ENCODE measurements at regions not wholly inside any gene's neighbourhood (a gene's known extent, or its start where the extent isn't known, plus 50 kb on each side); places are given as distances from the start of the nearest gene placed in this dataset.
A peak's percentile ranks its signal among the peaks of the same experiment; 100 is the strongest.
"Not testable (repeated sequence)": the region's sequence is repeated elsewhere in the genome, so short reads cannot be mapped to it uniquely, and the experiment has no call there.

DNA sequence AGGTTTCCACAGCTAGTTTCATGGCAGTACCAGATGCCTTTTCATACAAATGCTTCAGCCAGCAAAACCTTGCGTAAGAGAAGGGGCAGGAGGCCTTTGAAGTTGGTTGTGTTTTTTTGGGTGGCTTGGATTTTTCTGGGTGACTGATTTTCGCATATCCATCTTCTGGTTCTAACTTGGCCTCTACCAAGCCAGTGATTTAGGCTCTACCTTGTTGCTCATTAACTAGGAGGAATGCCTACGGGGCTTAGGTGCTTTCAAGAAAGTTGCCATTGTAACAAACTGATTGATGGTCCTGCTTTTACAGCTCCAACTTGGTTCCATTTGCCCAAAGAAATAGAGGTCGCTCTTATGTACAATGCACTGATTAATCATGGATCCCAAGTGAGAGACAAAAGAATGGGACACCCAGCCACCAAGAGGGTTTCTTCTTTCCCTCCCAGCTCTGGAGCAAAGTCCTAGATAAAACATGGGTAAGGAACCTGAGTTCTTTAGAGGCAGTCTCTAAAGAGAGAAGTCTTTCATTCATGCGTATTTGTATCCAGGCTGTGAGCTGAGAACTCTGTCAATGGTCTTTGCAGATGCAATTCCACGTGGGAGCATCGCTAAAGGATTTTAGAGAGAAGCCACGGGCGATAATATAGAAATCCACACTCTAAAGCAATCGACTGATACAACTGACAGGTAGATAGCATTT lies 92.1 kb upstream of the FGFR2 start:
- peak in 1 of 4 donors; percentile 52 for DNase-seq (ENCODE audit: low read depth in 4 of 4, low spot score in 3 of 4)

DNA sequence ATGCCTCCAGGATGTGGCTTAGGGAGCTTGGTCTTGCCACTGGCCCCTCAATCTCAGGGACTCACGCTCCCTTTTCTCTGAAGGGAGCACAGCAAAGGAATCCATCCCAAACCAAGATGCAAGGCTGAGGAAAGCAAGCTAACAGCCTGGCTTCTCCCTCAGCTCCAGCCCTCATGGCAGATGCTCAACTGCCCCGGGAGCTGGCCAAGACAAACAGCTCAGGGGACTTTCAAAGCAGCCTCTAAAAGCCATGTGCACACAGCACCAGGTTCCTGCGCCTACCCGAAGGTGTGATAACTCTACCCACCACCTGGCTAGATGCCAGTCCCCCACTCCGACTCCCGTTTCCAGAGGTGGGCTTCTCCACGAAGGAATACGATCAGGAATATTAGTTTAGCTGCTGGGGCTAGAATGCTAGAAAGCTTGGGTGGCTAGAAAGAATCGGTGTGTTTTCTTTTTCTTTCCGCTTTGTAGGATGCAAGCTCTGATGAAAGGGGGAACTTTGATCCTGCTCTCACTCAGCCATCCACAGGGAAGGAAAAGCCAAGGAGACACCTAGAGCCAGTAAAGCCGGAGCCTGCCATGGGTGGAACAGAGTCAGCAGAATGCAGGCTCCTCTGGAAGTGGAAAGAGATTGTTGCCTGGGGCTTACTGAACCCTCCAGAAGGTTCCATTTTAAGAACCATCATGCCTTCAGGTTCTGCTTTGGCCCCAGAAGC lies 89.0 kb upstream of the FGFR2 start:
- no peak for DNase-seq (ENCODE audit: low read depth in 4 of 4, low spot score in 3 of 4)

DNA sequence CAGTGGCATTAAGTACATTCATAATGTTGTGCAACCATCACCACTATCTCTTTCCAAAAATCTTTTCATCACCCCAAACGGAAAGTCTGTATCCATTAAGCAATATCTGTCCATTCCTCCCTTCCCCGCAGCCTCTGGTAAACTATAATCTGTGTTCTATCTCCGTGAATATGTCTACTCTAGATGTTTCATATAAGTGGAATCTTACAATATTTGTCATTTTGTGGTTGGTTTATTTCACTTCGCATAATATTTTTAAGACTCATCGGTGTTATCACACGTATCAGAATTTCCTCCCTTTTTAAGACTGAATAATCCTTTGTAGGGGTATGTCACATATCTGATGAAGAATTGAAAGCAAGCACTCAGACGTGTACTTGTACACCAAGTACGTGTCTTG lies 86.0 kb upstream of the FGFR2 start:
- DNase-seq (ENCODE audit: low read depth in 4 of 4, low spot score in 3 of 4) = no peak

DNA sequence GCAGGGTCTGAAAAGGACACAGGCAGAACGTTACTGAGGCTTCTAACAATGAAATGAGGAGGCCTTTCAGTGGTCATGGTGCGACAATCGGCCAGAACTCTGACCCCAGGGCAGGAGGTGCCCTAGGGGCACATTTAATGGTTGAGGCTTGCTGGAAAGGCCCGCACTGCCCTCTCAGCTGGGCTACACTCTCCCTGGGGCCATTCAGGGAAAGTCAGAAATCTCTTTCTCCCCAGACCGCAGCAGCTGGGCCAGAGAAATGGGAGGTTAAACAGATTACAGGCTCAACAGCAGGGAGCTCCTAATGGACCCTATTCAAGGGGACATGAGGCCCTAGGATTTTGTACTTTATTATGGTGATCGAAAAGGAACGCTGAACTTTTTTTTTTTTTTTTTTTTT lies 85.6 kb upstream of the FGFR2 start:
- no peak for DNase-seq (ENCODE audit: low read depth in 4 of 4, low spot score in 3 of 4)

DNA sequence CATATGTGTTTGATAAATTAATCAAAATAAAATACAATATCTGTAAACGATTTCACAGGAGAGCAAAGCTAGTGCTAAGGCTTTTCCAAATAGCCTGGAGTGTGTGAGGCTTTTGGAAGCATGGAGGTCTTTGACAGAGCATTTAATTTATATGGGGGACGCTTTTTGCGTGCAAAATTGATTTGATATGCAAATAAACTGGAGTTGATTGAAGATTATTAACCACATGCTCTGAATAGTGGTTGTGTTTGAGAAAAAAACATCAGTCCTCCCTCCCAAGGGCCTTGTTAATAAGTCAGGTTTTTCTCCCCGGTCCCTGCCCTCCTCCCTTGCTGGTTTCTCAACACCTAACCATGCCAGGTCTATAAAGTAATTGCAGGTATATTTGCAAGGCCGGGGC lies 85.1 kb upstream of the FGFR2 start:
- no peak for DNase-seq (ENCODE audit: low read depth in 4 of 4, low spot score in 3 of 4)

DNA sequence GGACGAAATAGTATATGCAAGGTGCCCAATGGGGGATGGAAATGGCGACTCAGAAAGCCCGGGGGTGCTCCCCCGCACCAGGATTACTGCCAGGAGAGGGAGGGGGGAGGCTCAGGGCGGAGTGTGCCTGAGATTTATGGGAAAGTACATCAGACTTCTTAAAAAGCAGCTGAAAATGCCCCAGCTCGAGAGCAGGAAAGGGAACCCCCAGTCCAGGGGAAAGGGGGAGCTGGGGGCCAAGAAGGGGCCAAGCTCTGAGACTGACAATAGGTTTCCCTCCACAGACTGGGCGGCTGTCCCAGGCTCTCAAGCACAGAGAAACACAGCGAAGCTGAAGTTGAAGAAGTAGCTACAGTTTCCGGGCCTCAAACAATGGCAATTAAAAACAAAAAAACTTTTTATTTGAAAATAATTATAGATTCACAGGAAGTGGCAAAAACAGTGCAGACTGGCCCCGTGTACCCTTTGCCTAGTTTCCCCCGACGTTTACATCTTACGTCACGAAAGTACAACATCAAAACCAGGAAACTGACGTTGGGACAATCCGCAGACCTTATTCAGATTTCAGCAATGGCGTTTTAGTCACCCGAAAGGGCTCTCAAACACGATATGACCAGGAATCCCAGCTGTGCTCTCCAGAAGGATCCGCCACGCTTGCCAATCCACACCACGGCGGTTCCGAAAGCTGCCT lies 83.9 kb upstream of the FGFR2 start:
- no peak for DNase-seq (ENCODE audit: low read depth in 4 of 4, low spot score in 3 of 4)

DNA sequence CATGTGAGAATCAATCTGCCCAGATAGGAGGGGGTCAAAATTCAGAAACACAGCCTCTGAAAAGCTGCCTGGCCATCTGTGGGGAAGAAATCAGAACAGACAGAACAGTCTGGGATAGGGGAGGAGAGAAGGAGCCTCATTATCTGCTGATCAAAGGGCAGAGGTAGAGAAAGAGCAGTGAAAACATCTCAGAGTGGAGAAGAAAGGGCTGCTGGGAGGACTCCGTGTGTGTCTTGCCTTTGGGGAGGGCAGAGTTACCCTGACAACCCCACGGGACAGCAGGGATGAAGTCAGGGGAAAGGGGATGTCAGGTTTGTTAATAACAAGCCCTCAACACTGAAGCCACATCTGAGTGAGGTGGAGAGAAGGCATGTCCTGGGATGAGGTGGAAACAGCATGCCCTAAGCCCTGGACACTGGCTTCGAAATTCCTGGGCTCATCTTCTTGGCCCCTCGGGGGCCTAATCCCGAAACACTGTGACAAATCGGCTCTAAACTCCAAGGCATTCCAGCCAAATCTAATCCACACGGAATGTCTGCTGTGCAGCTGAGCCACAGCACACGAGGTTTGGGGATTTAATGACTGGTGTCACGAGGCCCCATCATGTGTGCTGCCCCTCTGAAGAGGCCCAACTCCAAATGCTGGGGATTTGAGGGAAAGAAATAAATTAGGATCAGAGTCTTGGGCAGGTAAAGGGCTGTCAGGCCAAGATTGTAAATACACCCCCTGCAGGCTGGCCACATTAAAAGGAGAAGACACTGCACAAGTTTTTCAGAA lies 82.8 kb upstream of the FGFR2 start:
- DNase-seq (ENCODE audit: low read depth in 4 of 4, low spot score in 3 of 4) = no peak

DNA sequence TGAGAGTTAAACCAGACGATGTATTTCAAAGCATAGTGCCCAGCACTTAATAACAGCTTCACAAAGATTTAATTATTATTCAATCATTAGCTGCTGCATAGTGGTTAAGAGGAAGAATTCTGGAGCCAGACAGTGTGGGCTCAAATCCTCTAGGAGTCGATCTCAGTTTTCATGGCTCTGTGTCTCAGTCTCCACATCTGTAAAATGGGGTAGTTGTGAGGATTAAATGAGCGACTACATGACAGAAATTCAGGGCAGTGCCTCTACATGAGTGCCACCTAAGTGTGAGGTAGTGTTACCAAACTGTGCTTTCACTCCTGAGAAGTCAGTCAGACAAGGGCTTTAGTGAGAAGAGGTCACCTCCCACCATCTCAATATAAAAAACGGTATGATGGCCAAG lies 81.7 kb upstream of the FGFR2 start:
- DNase-seq (ENCODE audit: low read depth in 4 of 4, low spot score in 3 of 4) = no peak

DNA sequence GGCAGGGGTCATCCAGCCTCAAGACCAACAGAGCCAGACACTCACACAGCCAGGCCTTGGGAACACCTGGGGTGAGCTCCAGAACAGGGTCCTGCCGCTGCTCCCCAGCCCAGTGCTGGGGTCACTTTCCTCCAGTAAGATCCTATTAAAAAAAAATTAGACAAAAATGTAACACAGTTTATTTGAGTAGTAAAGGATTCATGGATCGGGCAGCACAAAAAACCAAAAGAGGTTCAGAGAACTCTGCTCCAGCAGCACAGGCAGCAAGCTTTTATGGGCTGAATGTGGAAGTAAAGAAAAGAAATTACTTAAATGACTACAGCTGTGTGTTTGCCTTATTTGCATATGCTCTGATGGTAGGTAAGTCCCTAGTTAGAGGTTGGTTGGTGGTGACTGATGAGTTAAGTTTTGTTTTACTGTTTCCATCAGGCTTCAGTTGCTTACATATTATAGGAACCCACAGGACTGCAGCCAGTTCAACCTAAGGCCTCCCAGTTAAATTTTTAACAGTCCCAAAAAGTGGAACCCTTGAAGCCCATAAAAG lies 80.5 kb upstream of the FGFR2 start:
- no peak for DNase-seq (ENCODE audit: low read depth in 4 of 4, low spot score in 3 of 4)

DNA sequence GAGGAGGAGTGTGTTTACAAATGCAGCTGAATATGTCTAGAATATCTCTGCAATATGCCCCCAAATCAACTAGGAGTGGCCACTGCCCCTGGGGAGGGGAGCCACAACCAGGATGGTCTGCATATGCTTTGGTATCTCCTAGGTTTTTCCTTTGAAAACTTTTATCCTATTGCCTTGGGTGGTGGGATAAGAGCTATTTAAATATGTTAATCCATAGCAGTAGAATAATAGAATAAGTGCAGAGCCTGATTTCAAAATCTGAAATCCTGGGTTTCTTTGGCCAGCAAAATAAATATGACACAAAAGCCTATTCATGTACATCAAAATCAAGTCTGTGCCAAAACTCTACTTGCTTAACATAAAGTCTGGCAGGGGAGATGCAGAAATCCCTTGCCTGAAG lies 79.6 kb upstream of the FGFR2 start:
- DNase-seq (ENCODE audit: low read depth in 4 of 4, low spot score in 3 of 4) = no peak

DNA sequence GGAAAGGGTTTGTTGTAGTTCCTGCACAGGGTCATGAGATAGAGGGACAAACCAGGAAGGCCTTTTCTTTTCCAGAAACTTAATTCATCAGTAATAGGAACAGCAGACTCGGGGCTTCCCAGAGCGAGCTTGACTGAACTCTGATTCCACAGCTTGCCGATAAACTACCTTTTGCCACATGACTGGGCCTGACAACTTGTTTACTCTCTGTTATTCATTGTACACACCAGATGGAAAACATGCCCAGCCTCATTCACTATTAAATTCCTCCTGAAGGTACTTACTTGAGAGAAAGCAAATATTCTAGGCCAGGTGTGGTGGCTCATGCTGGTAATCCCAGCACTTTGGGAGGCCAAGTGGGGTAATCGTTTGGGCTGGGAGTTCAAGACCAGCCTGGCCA lies 77.1 kb upstream of the FGFR2 start:
- no peak for DNase-seq (ENCODE audit: low read depth in 4 of 4, low spot score in 3 of 4)

DNA sequence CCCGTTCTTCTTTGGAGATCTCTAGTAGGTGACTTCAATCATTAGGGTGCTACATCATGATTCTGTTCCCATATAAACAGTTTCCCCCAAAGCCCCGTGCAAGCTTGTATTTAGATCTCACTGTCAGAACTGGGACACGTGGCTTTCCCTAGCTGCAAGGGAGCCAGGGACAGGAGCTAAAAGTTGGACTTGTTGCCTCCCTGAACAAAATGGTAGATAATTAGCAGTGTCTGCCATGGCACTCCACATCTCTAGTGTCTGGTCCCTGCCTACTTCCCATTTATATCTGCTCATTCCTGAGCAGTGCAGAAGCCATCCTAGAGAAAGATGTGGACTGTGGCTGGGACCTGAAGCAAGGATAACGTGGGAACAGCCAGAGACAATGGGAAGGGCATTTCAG lies 76.6 kb upstream of the FGFR2 start:
- DNase-seq (ENCODE audit: low read depth in 4 of 4, low spot score in 3 of 4) = no peak

DNA sequence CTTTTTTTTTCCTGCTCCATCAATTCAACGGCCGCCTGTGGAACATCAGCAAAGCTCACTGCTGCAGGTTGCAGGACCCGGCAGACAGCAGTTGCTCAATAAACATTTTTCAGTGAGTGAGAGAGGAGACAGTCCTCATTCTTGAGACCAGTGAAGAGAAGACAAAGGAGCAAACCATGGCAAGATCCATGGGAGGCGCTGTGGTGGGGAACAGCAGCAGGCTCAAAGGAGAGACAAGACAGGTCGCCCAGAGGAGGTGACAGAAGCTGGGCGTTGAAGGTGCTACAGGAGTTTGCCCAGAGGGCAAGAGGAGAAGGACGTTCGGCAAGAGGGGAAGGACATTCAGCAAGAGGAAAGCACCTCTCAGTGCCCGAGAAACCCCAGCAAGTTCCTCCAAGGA lies 74.5 kb upstream of the FGFR2 start:
- DNase-seq (ENCODE audit: low read depth in 4 of 4, low spot score in 3 of 4) = no peak

DNA sequence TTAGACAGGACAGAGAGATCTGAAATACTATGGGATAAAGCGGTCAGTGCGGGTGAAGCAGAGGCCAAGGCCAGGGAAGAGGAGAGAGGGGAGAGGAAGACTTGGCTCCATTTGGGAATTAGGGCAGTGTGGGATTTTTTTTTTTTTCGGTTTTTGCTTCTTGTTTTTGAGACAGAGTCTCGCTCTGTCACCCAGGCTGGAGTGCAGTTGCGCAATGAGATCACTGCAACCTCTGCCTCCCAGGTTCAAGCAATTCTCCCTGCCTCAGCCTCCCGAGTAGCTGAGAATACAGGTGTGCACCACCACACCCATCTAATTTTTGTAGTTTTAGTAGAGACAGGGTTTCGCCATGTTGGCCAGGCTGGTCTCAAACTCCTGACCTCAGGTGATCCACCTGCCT lies 71.6 kb upstream of the FGFR2 start:
- not testable (repeated sequence) for DNase-seq (ENCODE audit: low read depth in 4 of 4, low spot score in 3 of 4)

DNA sequence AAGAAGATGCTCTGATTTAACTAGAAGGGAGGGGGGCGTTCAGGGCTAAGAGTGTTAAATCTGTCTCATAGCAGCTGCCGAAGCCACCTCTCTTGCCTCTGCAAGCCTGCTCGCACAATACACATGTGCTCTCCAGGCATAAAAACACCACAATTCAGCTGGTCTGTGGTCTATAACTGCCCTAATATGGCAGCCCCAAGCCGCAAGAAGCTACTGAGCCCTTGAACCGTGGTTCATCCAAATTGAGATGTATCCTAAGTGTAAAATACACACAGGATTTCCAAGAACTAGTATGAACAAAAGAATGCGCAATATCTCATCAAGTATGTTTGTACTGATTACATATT lies 70.8 kb upstream of the FGFR2 start:
- no peak for DNase-seq (ENCODE audit: low read depth in 4 of 4, low spot score in 3 of 4)

DNA sequence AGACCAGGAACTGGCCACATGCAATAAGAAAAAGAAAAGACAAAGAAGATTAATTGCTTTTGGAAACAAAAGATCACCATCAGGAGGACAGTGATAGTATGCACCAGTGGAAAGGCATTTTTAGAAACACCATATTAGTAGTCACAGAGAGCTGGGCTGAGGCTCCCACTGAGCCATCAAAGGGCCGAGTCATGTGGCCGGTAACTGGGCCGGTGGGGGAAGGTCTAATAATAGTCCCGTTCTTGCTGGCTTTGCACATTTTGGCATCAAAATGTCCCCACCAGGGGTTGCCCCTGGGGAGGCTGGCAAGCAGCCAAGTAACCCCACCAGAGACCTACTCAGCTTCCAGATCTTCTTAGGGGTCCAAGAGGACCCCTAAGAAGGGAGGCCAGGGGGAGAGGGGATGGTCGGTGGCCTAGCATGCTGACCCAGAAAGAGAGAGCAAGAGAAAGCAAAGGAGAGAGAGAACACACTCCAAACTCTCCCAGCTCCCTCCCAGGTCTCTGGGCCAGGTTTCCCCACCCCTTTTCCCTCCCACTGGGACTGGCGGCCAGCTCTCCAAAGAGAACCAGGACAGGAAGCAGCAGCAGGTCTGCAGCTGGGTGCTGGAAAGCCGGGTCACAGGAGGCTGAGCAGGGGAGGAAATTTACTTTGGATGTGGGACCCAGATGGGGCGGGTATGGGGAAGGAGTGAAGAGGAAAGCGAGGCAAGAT lies 70.2 kb upstream of the FGFR2 start:
- DNase-seq (ENCODE audit: low read depth in 4 of 4, low spot score in 3 of 4) = peak in 3 of 4 donors; percentile 32 to 65 (median 44)

DNA sequence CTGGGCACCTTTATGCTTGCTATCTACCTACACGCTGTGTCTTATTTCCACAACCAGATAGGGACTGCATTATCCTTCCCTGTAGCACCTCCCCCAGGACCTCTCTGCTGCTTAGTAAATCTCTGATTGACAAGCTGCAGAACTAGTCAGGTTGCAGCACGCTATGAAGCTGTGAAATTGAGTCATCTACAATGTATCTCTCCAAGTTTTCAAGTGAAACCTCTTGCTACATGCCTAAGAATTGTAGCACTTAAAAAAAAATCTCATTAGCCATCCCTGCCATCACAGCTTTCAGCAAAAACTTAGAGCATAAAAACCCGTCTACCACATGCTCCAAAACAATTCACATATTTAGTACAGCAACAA lies 69.7 kb upstream of the FGFR2 start:
- no peak for DNase-seq (ENCODE audit: low read depth in 4 of 4, low spot score in 3 of 4)

DNA sequence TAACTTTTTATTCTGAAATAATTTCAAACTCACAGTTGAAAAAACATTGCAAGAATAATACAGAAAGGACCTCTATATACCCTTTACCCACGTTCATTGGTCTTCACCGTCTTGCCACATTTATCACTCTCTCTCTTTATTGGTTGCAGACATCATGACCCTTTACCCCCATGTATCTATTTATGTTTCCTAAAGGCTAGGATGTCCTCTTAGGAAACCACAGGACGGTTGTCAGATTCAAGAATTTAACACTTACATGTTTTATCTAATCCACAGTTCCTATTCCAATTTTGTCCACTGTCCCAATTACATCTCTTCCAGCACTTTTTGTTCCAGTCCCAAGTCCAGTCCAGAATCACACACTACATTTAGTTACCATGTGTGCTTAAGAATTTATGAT lies 67.6 kb upstream of the FGFR2 start:
- DNase-seq (ENCODE audit: low read depth in 4 of 4, low spot score in 3 of 4) = no peak

DNA sequence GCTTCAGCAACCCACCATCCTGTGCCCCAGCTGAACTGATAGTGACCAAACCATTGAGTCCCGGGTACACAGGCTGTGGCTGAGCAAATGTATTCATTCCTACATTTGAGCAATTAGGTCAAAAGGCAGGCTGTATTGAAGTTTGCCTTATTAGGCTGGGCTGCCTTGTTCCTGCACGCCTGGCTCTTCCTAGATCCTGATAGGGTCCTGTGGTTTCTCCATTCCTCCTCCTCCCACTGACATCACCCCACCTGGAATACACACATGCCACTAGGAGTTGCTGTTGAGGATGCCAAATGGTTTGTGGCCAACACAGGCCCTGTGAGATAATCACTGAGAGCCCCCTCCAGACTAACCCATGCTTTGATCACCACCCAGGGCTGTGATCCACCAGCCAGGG lies 66.4 kb upstream of the FGFR2 start:
- DNase-seq (ENCODE audit: low read depth in 4 of 4, low spot score in 3 of 4) = no peak
